ENCODE measurements at regions not wholly inside any gene's neighbourhood (a gene's known extent, or its start where the extent isn't known, plus 50 kb on each side); places are given as distances from the start of the nearest gene placed in this dataset.

GRCh38 chr12:111209811-111210210 is 159.1 kb downstream of the PHETA1 start:
- Mint-ChIP-seq H3K27me3 (no peaks in the 10 kb centered on the region), H3K27ac (no peak overlapping the region), H3K4me1 (no peaks in the 10 kb centered on the region), H3K36me3 (no peaks in the 10 kb centered on the region), H3K9me3 (no peaks in the 10 kb centered on the region), H3K4me3 (no peak overlapping the region)
- no peak for DNase-seq

GRCh38 chr12:111207761-111208160 is 161.1 kb downstream of the PHETA1 start:
- Mint-ChIP-seq H3K9me3 (no peaks in the 10 kb centered on the region), H3K27me3 (no peaks in the 10 kb centered on the region), H3K36me3 (no peaks in the 10 kb centered on the region), H3K4me3 (no peak overlapping the region), H3K27ac (no peak overlapping the region), H3K4me1 (no peaks in the 10 kb centered on the region)
- DNase-seq = no peak

- Mint-ChIP-seq H3K27me3 (peaks cover 12% of the 10 kb centered on the region), H3K36me3 (no peaks in the 10 kb centered on the region), H3K4me1 (no peaks in the 10 kb centered on the region), H3K9me3 (no peaks in the 10 kb centered on the region), H3K27ac (no peak overlapping the region), H3K4me3 (no peak overlapping the region)
- DNase-seq = no peak
Measured at GRCh38 chr12:111204788-111205241, 164.1 kb downstream of the PHETA1 start.

- H3K9me3 Mint-ChIP-seq = no peaks in the 10 kb centered on the region
- H3K4me3 Mint-ChIP-seq = no peak overlapping the region
- H3K27me3 Mint-ChIP-seq = peaks cover 12% of the 10 kb centered on the region
- no peaks in the 10 kb centered on the region for H3K36me3 Mint-ChIP-seq
- DNase-seq = no peak
- H3K27ac Mint-ChIP-seq = no peak overlapping the region
- no peaks in the 10 kb centered on the region for H3K4me1 Mint-ChIP-seq
Measured at GRCh38 chr12:111203969-111204368, 164.9 kb downstream of the PHETA1 start.

GRCh38 chr12:111203446-111203845 is 165.4 kb downstream of the PHETA1 start:
- Mint-ChIP-seq H3K27me3 (peaks cover 12% of the 10 kb centered on the region), H3K4me3 (no peak overlapping the region), H3K4me1 (no peaks in the 10 kb centered on the region), H3K36me3 (no peaks in the 10 kb centered on the region), H3K27ac (no peak overlapping the region), H3K9me3 (no peaks in the 10 kb centered on the region)
- DNase-seq = no peak

GRCh38 chr12:111202237-111202915 is 166.5 kb downstream of the PHETA1 start:
- no peaks in the 10 kb centered on the region for H3K36me3 Mint-ChIP-seq
- peak; percentile 5 for DNase-seq
- H3K4me1 Mint-ChIP-seq = no peaks in the 10 kb centered on the region
- no peak overlapping the region for H3K4me3 Mint-ChIP-seq
- H3K27me3 Mint-ChIP-seq = peaks cover 12% of the 10 kb centered on the region
- H3K9me3 Mint-ChIP-seq = no peaks in the 10 kb centered on the region
- H3K27ac Mint-ChIP-seq = no peak overlapping the region

GRCh38 chr12:111201495-111202236 is 167.2 kb downstream of the PHETA1 start:
- Mint-ChIP-seq H3K4me3 (no peak overlapping the region), H3K27me3 (peaks cover 12% of the 10 kb centered on the region), H3K4me1 (no peaks in the 10 kb centered on the region), H3K9me3 (no peaks in the 10 kb centered on the region), H3K36me3 (no peaks in the 10 kb centered on the region), H3K27ac (no peak overlapping the region)
- DNase-seq = no peak

GRCh38 chr12:111201036-111201435 is 167.9 kb downstream of the PHETA1 start:
- H3K27me3 Mint-ChIP-seq = peaks cover 12% of the 10 kb centered on the region
- no peaks in the 10 kb centered on the region for H3K36me3 Mint-ChIP-seq
- H3K4me1 Mint-ChIP-seq = no peaks in the 10 kb centered on the region
- no peaks in the 10 kb centered on the region for H3K9me3 Mint-ChIP-seq
- H3K27ac Mint-ChIP-seq = no peak overlapping the region
- no peak overlapping the region for H3K4me3 Mint-ChIP-seq
- DNase-seq = no peak

- Mint-ChIP-seq H3K27me3 (peaks cover 12% of the 10 kb centered on the region), H3K9me3 (no peaks in the 10 kb centered on the region), H3K4me1 (no peaks in the 10 kb centered on the region)
Measured at GRCh38 chr12:111197376-111197944, 171.4 kb downstream of the PHETA1 start.

GRCh38 chr12:111196532-111196931 is 172.4 kb downstream of the PHETA1 start:
- DNase-seq = no peak
- Mint-ChIP-seq H3K9me3 (no peaks in the 10 kb centered on the region), H3K27me3 (peaks cover 12% of the 10 kb centered on the region), H3K36me3 (no peaks in the 10 kb centered on the region), H3K4me3 (no peak overlapping the region), H3K4me1 (no peaks in the 10 kb centered on the region), H3K27ac (no peak overlapping the region)

More at GRCh38 chr12:111197376-111197944, 171.4 kb downstream of the PHETA1 start:
- no peaks in the 10 kb centered on the region for H3K36me3 Mint-ChIP-seq
- H3K4me3 Mint-ChIP-seq = no peak overlapping the region
- H3K27ac Mint-ChIP-seq = no peak overlapping the region
- no peak for DNase-seq

GRCh38 chr12:111195316-111195715 is 173.6 kb downstream of the PHETA1 start:
- Mint-ChIP-seq H3K27me3 (peaks cover 3% of the 10 kb centered on the region), H3K4me3 (no peak overlapping the region), H3K36me3 (no peaks in the 10 kb centered on the region), H3K9me3 (no peaks in the 10 kb centered on the region), H3K4me1 (no peaks in the 10 kb centered on the region), H3K27ac (no peak overlapping the region)
- DNase-seq = no peak

- DNase-seq = no peak
- Mint-ChIP-seq H3K27ac (no peak overlapping the region), H3K4me3 (no peak overlapping the region), H3K4me1 (no peaks in the 10 kb centered on the region), H3K27me3 (peaks cover 3% of the 10 kb centered on the region), H3K36me3 (no peaks in the 10 kb centered on the region), H3K9me3 (no peaks in the 10 kb centered on the region)
Measured at GRCh38 chr12:111194703-111195051, 174.2 kb downstream of the PHETA1 start.

- peaks cover 3% of the 10 kb centered on the region for H3K27me3 Mint-ChIP-seq
Measured at GRCh38 chr12:111193977-111194702, 174.8 kb downstream of the PHETA1 start.

GRCh38 chr12:111193496-111193895 is 175.4 kb downstream of the PHETA1 start:
- peaks cover 3% of the 10 kb centered on the region for H3K27me3 Mint-ChIP-seq
- H3K36me3 Mint-ChIP-seq = no peaks in the 10 kb centered on the region
- H3K27ac Mint-ChIP-seq = no peak overlapping the region
- H3K9me3 Mint-ChIP-seq = no peaks in the 10 kb centered on the region
- no peaks in the 10 kb centered on the region for H3K4me1 Mint-ChIP-seq
- no peak overlapping the region for H3K4me3 Mint-ChIP-seq
- DNase-seq = no peak

More at GRCh38 chr12:111193977-111194702, 174.8 kb downstream of the PHETA1 start:
- Mint-ChIP-seq H3K4me3 (no peak overlapping the region), H3K4me1 (no peaks in the 10 kb centered on the region), H3K9me3 (no peaks in the 10 kb centered on the region), H3K36me3 (no peaks in the 10 kb centered on the region), H3K27ac (no peak overlapping the region)
- DNase-seq = no peak

- peaks cover 3% of the 10 kb centered on the region for H3K27me3 Mint-ChIP-seq
- H3K27ac Mint-ChIP-seq = no peak overlapping the region
- no peak overlapping the region for H3K4me3 Mint-ChIP-seq
- no peaks in the 10 kb centered on the region for H3K36me3 Mint-ChIP-seq
- DNase-seq = no peak
- no peaks in the 10 kb centered on the region for H3K4me1 Mint-ChIP-seq
- no peaks in the 10 kb centered on the region for H3K9me3 Mint-ChIP-seq
Measured at GRCh38 chr12:111193067-111193466, 175.8 kb downstream of the PHETA1 start.

Data from activated naive CD8-positive, alpha-beta T cell treated with anti-CD3 and anti-CD28 coated beads for 36 hours (primary cell).